PC-3 (cell line): ENCODE measurements at regions not wholly inside any gene's neighbourhood (a gene's known extent, or its start where the extent isn't known, plus 50 kb on each side); places are given as distances from the start of the nearest gene placed in this dataset.

Experiments
- EZH2 ChIP-seq: fragments of 300-600 bp; sonication (generic); IDR thresholded peaks from one replicate; pipeline ENCODE4 v1.6.1; 2017; ENCODE audit warnings: antibody characterized with exemption, mild to moderate bottlenecking, low read length; ENCODE audit not compliant: unreplicated experiment
- TF ChIP-seq, protein P1 (sequence below): fragments of 300-600 bp; sonication (generic); conservative IDR thresholded peaks from 2 replicates; pipeline ENCODE4 v1.5.1; 2017; ENCODE audit warnings: antibody characterized with exemption, low read depth, mild to moderate bottlenecking, low read length

DNA sequence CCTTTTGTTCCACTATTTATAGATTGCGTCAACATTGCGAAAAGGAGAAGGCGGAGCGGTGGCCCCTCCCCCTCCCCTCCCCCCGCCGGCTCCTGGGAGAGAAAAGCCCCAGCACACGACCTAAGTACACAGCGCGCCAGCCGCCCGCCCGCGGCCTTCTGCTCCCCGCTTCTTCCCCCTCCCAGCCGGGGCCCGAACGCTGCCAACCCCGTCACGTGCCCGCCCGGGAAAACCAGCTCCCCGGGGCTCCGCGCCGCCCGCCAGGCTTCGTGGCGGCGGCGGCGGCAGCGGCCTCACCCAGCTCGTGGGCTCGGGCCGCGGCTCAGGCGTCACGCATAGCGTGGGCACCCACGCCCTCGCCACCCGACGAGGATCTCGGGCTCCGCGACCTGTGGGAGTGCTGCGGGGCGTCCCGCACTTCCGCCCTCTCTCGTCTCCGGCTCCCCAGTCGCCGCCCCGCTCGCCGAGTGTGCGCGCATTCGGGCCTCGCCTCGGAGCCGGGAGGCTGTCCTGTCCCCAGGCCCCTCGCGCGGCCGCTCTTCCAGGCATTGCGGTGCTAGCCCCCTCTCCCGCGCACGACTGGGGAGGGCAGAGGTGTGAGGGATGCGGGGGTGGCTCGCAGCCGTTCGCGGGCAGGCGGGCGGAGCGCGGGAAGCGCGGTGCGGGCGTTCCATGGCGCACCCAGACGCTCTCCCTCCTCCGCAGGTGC is 110.5 kb downstream of the KCNRG start:
- TF ChIP-seq, protein P1, sequence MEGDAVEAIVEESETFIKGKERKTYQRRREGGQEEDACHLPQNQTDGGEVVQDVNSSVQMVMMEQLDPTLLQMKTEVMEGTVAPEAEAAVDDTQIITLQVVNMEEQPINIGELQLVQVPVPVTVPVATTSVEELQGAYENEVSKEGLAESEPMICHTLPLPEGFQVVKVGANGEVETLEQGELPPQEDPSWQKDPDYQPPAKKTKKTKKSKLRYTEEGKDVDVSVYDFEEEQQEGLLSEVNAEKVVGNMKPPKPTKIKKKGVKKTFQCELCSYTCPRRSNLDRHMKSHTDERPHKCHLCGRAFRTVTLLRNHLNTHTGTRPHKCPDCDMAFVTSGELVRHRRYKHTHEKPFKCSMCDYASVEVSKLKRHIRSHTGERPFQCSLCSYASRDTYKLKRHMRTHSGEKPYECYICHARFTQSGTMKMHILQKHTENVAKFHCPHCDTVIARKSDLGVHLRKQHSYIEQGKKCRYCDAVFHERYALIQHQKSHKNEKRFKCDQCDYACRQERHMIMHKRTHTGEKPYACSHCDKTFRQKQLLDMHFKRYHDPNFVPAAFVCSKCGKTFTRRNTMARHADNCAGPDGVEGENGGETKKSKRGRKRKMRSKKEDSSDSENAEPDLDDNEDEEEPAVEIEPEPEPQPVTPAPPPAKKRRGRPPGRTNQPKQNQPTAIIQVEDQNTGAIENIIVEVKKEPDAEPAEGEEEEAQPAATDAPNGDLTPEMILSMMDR: no peak
- TF ChIP-seq EZH2: no peak
